Endothelial cell of umbilical vein (primary cell): ENCODE measurements at regions not wholly inside any gene's neighbourhood (a gene's known extent, or its start where the extent isn't known, plus 50 kb on each side); places are given as distances from the start of the nearest gene placed in this dataset.

Experiments used
- EZH2 ChIP-seq: IDR thresholded peaks from 2 replicates; pipeline ENCODE4 v1.6.1; 2012; ENCODE audit warnings: borderline replicate concordance, low read depth, mild to moderate bottlenecking, moderate library complexity, low read length, inconsistent platforms; ENCODE audit not compliant: severe bottlenecking
- GATA2 ChIP-seq: IDR thresholded peaks from 2 replicates; pipeline ENCODE4 v1.7.0; 2011; ENCODE audit warnings: low read depth, mild to moderate bottlenecking, moderate library complexity, mixed read lengths, low read length; ENCODE audit not compliant: insufficient read length, insufficient read depth
- POLR2A ChIP-seq: IDR thresholded peaks from 2 replicates; pipeline ENCODE4 v1.6.1; 2012; ENCODE audit warnings: low read depth, mild to moderate bottlenecking, control low read depth, low read length
- TF ChIP-seq, protein P1 (sequence below), 2 donors: IDR thresholded peaks; 1 replicate in 1 of 2; 2 replicates in 1 of 2; pipeline ENCODE4 v1.5.1; 2011; ENCODE audit warnings: low read length in 2 of 2, mild to moderate bottlenecking in 2 of 2, moderate library complexity in 2 of 2, control low read depth in 1 of 2, inconsistent platforms in 1 of 2, low read depth in 1 of 2; ENCODE audit not compliant: insufficient read depth in 1 of 2; ENCODE audit errors: extremely low read depth in 1 of 2

DNA sequence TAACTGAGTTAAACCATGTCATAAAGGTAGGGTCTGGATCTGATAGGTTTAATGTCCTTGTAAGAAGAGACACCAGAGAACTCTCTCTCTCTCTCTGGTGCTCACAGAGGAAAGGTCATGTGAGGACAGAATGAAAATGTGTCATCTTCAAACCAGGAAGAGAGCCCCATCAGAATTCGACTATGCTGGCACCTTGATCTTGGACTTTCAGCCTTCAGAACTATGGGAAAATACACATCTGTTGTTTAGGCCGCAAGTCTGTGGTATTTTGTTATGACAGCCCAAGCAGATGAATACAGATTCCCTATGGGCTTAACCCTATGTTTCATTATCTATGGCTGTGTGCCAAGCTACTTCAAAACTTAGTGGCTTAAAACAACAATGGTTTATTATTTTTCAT lies 105.5 kb upstream of the DDIT4L start:
- TF ChIP-seq, protein P1, sequence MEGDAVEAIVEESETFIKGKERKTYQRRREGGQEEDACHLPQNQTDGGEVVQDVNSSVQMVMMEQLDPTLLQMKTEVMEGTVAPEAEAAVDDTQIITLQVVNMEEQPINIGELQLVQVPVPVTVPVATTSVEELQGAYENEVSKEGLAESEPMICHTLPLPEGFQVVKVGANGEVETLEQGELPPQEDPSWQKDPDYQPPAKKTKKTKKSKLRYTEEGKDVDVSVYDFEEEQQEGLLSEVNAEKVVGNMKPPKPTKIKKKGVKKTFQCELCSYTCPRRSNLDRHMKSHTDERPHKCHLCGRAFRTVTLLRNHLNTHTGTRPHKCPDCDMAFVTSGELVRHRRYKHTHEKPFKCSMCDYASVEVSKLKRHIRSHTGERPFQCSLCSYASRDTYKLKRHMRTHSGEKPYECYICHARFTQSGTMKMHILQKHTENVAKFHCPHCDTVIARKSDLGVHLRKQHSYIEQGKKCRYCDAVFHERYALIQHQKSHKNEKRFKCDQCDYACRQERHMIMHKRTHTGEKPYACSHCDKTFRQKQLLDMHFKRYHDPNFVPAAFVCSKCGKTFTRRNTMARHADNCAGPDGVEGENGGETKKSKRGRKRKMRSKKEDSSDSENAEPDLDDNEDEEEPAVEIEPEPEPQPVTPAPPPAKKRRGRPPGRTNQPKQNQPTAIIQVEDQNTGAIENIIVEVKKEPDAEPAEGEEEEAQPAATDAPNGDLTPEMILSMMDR (IDR thresholded peaks at IDR 0.05; ENCODE audit: extremely low read depth in 1 of 2, insufficient read depth in 1 of 2, low read depth in 1 of 2, low read length in 2 of 2) = no peak
- TF ChIP-seq POLR2A = no peak
- no peak for TF ChIP-seq GATA2
- no peak for TF ChIP-seq EZH2
